K562 (cell line): ENCODE measurements at regions not wholly inside any gene's neighbourhood (a gene's known extent, or its start where the extent isn't known, plus 50 kb on each side); places are given as distances from the start of the nearest gene placed in this dataset.

ENCODE experiments used
- ATAC-seq: fragments of 200-7000 bp; cut with Tn5 transposase; 3 replicates; pipeline ENCODE4 v1.9.1; 2020; ENCODE audit warnings: moderate library complexity
- BruUV-seq: library from RNA; stranded (reverse); fragments of 400-500 nt; replicated peaks from 2 replicates; lab custom pipeline; 2021; lab: Mats Ljungman, UMichigan
- CTCF ChIA-PET: fragments of 300-600 bp; formaldehyde crosslinking; extraction: SDS; loops from one replicate; lab custom pipeline; 2021; ENCODE audit warnings: low intra/inter-chr PET ratio; lab: Yijun Ruan, JAX
- POLR2A ChIA-PET: fragments of 300-600, 350-650 bp; sonication (Branson Sonifier 250); formaldehyde crosslinking; extraction: SDS; loops from one replicate; lab custom pipeline; 2021; ENCODE audit warnings: antibody characterized with exemption, inconsistent platforms; lab: Yijun Ruan, JAX
- DNase-seq, 4 experiments: peaks; one replicate each; pipeline versions ENCODE4 v3.0.0 to v3.0.0-alpha.2; 2011 to 2018; ENCODE audit warnings: low spot score in 3 of 4, mixed read lengths in 3 of 4; ENCODE audit errors: extremely low read depth in 1 of 4
- FAIRE-seq: peaks from 2 replicates; lab custom pipeline; 2011; peaks lifted over from hg19 to GRCh38; lab: Jason Lieb, UNC
- H2AFZ ChIP-seq: 2 replicates; pipeline ENCODE4 v1.6.0; 2011; ENCODE audit warnings: low read depth, low read length, control low read depth, inconsistent platforms
- H3K27ac ChIP-seq: fragments of 200-600 bp; 3 replicates; pipeline ENCODE4 v1.8.0; 2011; ENCODE audit warnings: low read depth, mild to moderate bottlenecking, control low read depth, inconsistent platforms, low read length, moderate library complexity, mixed read lengths; ENCODE audit errors: extremely low read depth
- H3K27me3 ChIP-seq, 2 experiments: fragments of 300-600 bp in 1 of 2; 2 replicates in 1 of 2; 3 replicates in 1 of 2; pipeline versions ENCODE4 v1.6.0 to v1.8.0; 2011; ENCODE audit warnings: inconsistent platforms in 2 of 2, low read length in 2 of 2, mild to moderate bottlenecking in 1 of 2, mixed read lengths in 1 of 2, moderate library complexity in 1 of 2; ENCODE audit not compliant: control insufficient read depth in 2 of 2, insufficient read depth in 2 of 2
- H3K36me3 ChIP-seq: fragments of 300-600 bp; 3 replicates; pipeline ENCODE4 v1.8.0; 2011; ENCODE audit warnings: mild to moderate bottlenecking, low read length, inconsistent platforms; ENCODE audit not compliant: control insufficient read depth, insufficient read depth
- H3K4me1 ChIP-seq, 2 experiments: fragments of 200-600 bp in 1 of 2; replicated peaks in 1 of 2; 2 replicates in 1 of 2; 3 replicates in 1 of 2; pipeline versions ENCODE4 v1.5.1 to v1.8.0; 2011; ENCODE audit warnings: inconsistent platforms in 2 of 2, low read length in 2 of 2, mild to moderate bottlenecking in 1 of 2, mixed read lengths in 1 of 2, moderate library complexity in 1 of 2; ENCODE audit not compliant: control insufficient read depth in 2 of 2, insufficient read depth in 2 of 2
- H3K4me2 ChIP-seq: 2 replicates; pipeline ENCODE4 v1.6.1; 2011; ENCODE audit warnings: low read length, control low read depth, inconsistent platforms, mixed read lengths; ENCODE audit not compliant: insufficient read depth
- H3K4me3 ChIP-seq: fragments of 200-600 bp; sonication (generic), shearing (Covaris generic); 2 replicates; pipeline ENCODE4 v1.5.1; 2016; ENCODE audit warnings: control low read depth, inconsistent platforms
- H3K79me2 ChIP-seq: fragments of 200-600 bp; 3 replicates; pipeline ENCODE4 v1.8.0; 2011; ENCODE audit warnings: low read length, inconsistent platforms; ENCODE audit not compliant: control insufficient read depth, insufficient read depth
- H3K9ac ChIP-seq, 2 experiments: 2 replicates each; pipeline versions ENCODE4 v1.6.0 to v1.6.1; 2011; ENCODE audit warnings: low read depth in 2 of 2, low read length in 2 of 2, control low read depth in 1 of 2, inconsistent platforms in 1 of 2, mild to moderate bottlenecking in 1 of 2, mixed read lengths in 1 of 2; ENCODE audit not compliant: insufficient read depth in 1 of 2
- H3K9me1 ChIP-seq: one replicate; pipeline ENCODE4 v1.6.0; 2011; ENCODE audit warnings: inconsistent platforms, mild to moderate bottlenecking, low read length, moderate library complexity; ENCODE audit not compliant: control insufficient read depth, insufficient read depth
- H3K9me3 ChIP-seq: replicated peaks from 2 replicates; pipeline ENCODE4 v1.5.1; 2011; ENCODE audit warnings: low read depth, low read length, inconsistent platforms; ENCODE audit not compliant: control insufficient read depth, insufficient read depth
- H4K20me1 ChIP-seq: replicated peaks from 2 replicates; pipeline ENCODE4 v1.6.1; 2011; ENCODE audit warnings: low read length, inconsistent platforms, mixed read lengths; ENCODE audit not compliant: control insufficient read depth, insufficient read depth
- BRD9 ChIP-seq: fragments of 450-650 bp; IDR thresholded peaks from 2 replicates; pipeline ENCODE4 v1.6.1; 2018; ENCODE audit warnings: low read depth; ENCODE audit not compliant: partially characterized antibody
- DACH1 ChIP-seq: fragments of 450-650 bp; IDR thresholded peaks from 2 replicates; pipeline ENCODE4 v1.6.1; 2018; ENCODE audit not compliant: partially characterized antibody
- MTA1 ChIP-seq: fragments of 450-650 bp; IDR thresholded peaks from 2 replicates; pipeline ENCODE4 v1.6.1; 2017; ENCODE audit warnings: borderline replicate concordance
- MYNN ChIP-seq, 2 experiments: sonication (generic); formaldehyde crosslinking in 1 of 2; IDR thresholded peaks; 2 replicates each; pipeline versions ENCODE4 v1.5.0 to v1.6.1; 2016 to 2020; ENCODE audit warnings: antibody characterized with exemption in 1 of 2, missing genetic modification reagents in 1 of 2
- SIRT6 ChIP-seq: IDR thresholded peaks from one replicate; pipeline ENCODE4 v1.6.1; 2012; ENCODE audit warnings: low read depth, mild to moderate bottlenecking, control low read depth, inconsistent platforms, low read length, moderate library complexity
- THRA ChIP-seq: fragments of 450-650 bp; IDR thresholded peaks from 2 replicates; pipeline ENCODE4 v1.6.1; 2017; ENCODE audit warnings: mild to moderate bottlenecking, moderate library complexity
- WGBS: fragments of 100-300 bp; shearing (Covaris generic); methylation state at CpG from one replicate; pipeline ENCODE4 v1.1.6; 2016; ENCODE audit warnings: low coverage, mixed read lengths; ENCODE audit not compliant: insufficient coverage; ENCODE audit errors: missing lambda C conversion rate; 5-methylcytosine and 5-hydroxymethylcytosine counted together
- in situ Hi-C: fragments of 300-500 bp; cut with MboI; formaldehyde crosslinking; loops from 4 replicates; pipeline ENCODE4 v1.15.0; 2018; ENCODE audit warnings: inconsistent platforms, mixed read lengths
- intact Hi-C: fragments of 100-400 bp; cut with micrococcal nuclease; formaldehyde crosslinking; loops from 2 replicates; pipeline ENCODE4 v1.14.2; 2022

GRCh38 chr13:112150352-112150751 is 83.4 kb downstream of the SOX1 start (continued):
- TF ChIP-seq THRA (no peak), SIRT6 (no peak), MYNN (IDR thresholded peaks at IDR 0.05) (no peak), MYNN (CRISPR knock-in tag; IDR thresholded peaks at IDR 0.05) (no peak), DACH1 (no peak)
- TF ChIP-seq, all 486 proteins: peak for 0

DNA sequence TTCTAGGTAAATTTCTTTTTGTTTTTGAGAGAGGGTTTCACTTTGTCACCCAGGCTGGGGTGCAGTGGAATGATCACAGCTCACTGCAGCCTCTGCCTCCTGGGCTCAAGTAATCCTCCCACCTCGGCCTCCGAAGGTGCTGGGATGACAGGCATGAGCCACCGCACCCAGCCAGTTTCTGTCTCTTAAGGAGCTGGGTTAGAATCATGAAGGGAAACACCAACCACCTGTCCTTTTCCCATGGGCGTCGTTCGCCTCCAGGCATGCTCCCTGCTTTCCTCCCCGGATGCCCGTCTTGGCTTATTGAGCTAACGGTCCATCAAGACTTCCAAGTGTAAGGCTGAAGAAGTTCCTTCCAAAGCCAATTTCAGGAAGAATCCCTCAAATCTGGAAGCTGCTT is 85.9 kb downstream of the SOX1 start:
- ChIA-PET CTCF (no interaction called here), POLR2A (no interaction called here)
- Histone ChIP-seq H3K4me1 (no peaks in the 10 kb centered on the region), H4K20me1 (no peaks in the 10 kb centered on the region), H3K27ac (no peak overlapping the region), H3K27me3 (no peaks in the 10 kb centered on the region), H3K9ac (no peak overlapping the region), H3K9me3 (no peaks in the 10 kb centered on the region; the same call in 1 of the 2 replicates), H3K9me1 (no peaks in the 10 kb centered on the region), H3K4me2 (no peak overlapping the region), H3K36me3 (no peaks in the 10 kb centered on the region), H2AFZ (no peak overlapping the region), H3K4me3 (no peak overlapping the region), H3K79me2 (no peaks in the 10 kb centered on the region)
- TF ChIP-seq MTA1 (no peak), BRD9 (no peak)
- no TSS peak for BruUV-seq
- WGBS, result 2% methylated on average over 7 of the region's 9 CpGs
- no peak for FAIRE-seq
- no peak for ATAC-seq
- DNase-seq, result no peak
- in situ Hi-C loops (no loop called here), intact Hi-C loops (no loop called here)
